ENCODE measurements at regions not wholly inside any gene's neighbourhood (a gene's known extent, or its start where the extent isn't known, plus 50 kb on each side); places are given as distances from the start of the nearest gene placed in this dataset.

GRCh38 chr9:109619310-109619709 is 121.2 kb upstream of the PTPN3 start:
- Histone ChIP-seq H3K4me1 (no peaks in the 10 kb centered on the region), H3K4me3 (no peak overlapping the region), H3K9me3 (no peaks in the 10 kb centered on the region), H3K27ac (no peak overlapping the region), H3K4me2 (no peak overlapping the region)
- no peak for ATAC-seq
- ChIA-PET CTCF (no interaction called here), POLR2A (no interaction called here)
- TF ChIP-seq CEBPB (IDR thresholded peaks at IDR 0.05) = no peak
- no peak for TF ChIP-seq ZC3H11A (IDR thresholded peaks at IDR 0.05)
- 2% methylated on average over 3 of the region's 3 CpGs for WGBS (ENCODE audit: missing lambda C conversion rate)
- no peak for DNase-seq (ENCODE audit: low read depth in 1 of 2, low spot score in 1 of 2)
- FAIRE-seq = no peak

DNA sequence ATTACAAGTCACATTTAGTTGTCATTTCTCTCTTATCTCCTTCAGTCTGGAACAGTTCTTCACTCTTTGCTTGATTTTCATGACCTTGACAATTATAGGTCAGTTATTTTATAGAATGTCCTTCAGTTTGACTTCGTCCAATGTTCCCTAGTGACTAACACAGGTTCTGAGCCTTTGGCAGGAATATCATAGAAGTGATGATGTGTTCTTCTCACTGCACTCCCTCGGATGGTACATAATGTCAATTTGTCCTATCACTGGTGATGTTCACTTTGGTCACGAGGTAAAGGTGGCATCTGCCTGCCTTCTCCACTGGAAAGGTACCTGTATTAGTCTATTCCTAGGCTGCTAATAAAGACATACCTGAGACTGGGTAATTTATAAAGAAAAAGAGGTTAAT is 126.0 kb upstream of the PTPN3 start:
- 2% methylated on average over 3 of the region's 3 CpGs for WGBS (ENCODE audit: missing lambda C conversion rate)
- no peak for FAIRE-seq
- H3K4me1 ChIP-seq = no peaks in the 10 kb centered on the region
- H3K27ac ChIP-seq = no peak overlapping the region
- POLR2A ChIA-PET = no interaction called here
- H3K4me3 ChIP-seq = no peak overlapping the region
- TF ChIP-seq NR3C1 (IDR thresholded peaks at IDR 0.05) = no peak
- TF ChIP-seq, protein P1, sequence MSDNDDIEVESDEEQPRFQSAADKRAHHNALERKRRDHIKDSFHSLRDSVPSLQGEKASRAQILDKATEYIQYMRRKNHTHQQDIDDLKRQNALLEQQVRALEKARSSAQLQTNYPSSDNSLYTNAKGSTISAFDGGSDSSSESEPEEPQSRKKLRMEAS (IDR thresholded peaks at IDR 0.05) = no peak
- TF ChIP-seq RCOR1 (IDR thresholded peaks at IDR 0.05; ENCODE audit: low read depth, low read length) = no peak
- TF ChIP-seq JUNB (IDR thresholded peaks at IDR 0.05) = no peak
- no peak for TF ChIP-seq KDM5A (IDR thresholded peaks at IDR 0.05)
- no peak for TF ChIP-seq RNF2 (IDR thresholded peaks at IDR 0.05; ENCODE audit: borderline replicate concordance, low read depth)
- TF ChIP-seq ZFP36 (IDR thresholded peaks at IDR 0.05; ENCODE audit: borderline replicate concordance, partially characterized antibody) = no peak
- no peak for TF ChIP-seq FOSB (CRISPR knock-in tag; IDR thresholded peaks at IDR 0.05)
- TF ChIP-seq, protein P2, sequence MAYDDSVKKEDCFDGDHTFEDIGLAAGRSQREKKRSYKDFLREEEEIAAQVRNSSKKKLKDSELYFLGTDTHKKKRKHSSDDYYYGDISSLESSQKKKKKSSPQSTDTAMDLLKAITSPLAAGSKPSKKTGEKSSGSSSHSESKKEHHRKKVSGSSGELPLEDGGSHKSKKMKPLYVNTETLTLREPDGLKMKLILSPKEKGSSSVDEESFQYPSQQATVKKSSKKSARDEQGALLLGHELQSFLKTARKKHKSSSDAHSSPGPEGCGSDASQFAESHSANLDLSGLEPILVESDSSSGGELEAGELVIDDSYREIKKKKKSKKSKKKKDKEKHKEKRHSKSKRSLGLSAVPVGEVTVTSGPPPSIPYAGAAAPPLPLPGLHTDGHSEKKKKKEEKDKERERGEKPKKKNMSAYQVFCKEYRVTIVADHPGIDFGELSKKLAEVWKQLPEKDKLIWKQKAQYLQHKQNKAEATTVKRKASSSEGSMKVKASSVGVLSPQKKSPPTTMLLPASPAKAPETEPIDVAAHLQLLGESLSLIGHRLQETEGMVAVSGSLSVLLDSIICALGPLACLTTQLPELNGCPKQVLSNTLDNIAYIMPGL (CRISPR knock-in tag; IDR thresholded peaks at IDR 0.05; ENCODE audit: borderline replicate concordance) = no peak
- TF ChIP-seq MAZ (IDR thresholded peaks at IDR 0.05; ENCODE audit: borderline replicate concordance, low read depth, low read length) = no peak
- no peak for TF ChIP-seq HOXA7 (CRISPR knock-in tag; IDR thresholded peaks at IDR 0.05)
- TF ChIP-seq BHLHE40 (IDR thresholded peaks at IDR 0.05; ENCODE audit: low read depth, low read length) = no peak
- TF ChIP-seq, protein P3, sequence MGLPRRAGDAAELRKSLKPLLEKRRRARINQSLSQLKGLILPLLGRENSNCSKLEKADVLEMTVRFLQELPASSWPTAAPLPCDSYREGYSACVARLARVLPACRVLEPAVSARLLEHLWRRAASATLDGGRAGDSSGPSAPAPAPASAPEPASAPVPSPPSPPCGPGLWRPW (IDR thresholded peaks at IDR 0.05) = no peak
- no peak for TF ChIP-seq EP300 (IDR thresholded peaks at IDR 0.05)
- TF ChIP-seq USF2 (IDR thresholded peaks at IDR 0.05) = no peak
- no peak for TF ChIP-seq MAFK (IDR thresholded peaks at IDR 0.05; ENCODE audit: partially characterized antibody)
- no peak for TF ChIP-seq FOSL2 (IDR thresholded peaks at IDR 0.05)
- TF ChIP-seq FOSL2 (CRISPR knock-in tag; IDR thresholded peaks at IDR 0.05) = no peak
- TF ChIP-seq EHF (CRISPR knock-in tag; IDR thresholded peaks at IDR 0.05) = no peak
- no peak for TF ChIP-seq CHD2 (IDR thresholded peaks at IDR 0.05; ENCODE audit: low read length, partially characterized antibody)
- no peak for TF ChIP-seq BCL3 (IDR thresholded peaks at IDR 0.05)
- CTCF ChIA-PET = no interaction called here
- ATAC-seq = no peak
- no peak overlapping the region for H3K4me2 ChIP-seq
- H3K9me3 ChIP-seq = no peaks in the 10 kb centered on the region
- DNase-seq (ENCODE audit: low read depth in 1 of 2, low spot score in 1 of 2) = no peak

GRCh38 chr9:109624896-109625295 is 126.8 kb upstream of the PTPN3 start:
- no peak for ATAC-seq
- ChIA-PET CTCF (interaction anchor here (1.2 kb wide), 1 partner anchor 9 kb away, joined by 3 read pairs; no protein-coding TSS in a partner anchor), POLR2A (no interaction called here)
- no peak for DNase-seq (ENCODE audit: low read depth in 1 of 2, low spot score in 1 of 2)
- H3K4me3 ChIP-seq = no peak overlapping the region
- H3K9me3 ChIP-seq = no peaks in the 10 kb centered on the region
- H3K4me2 ChIP-seq = no peak overlapping the region
- H3K4me1 ChIP-seq = no peaks in the 10 kb centered on the region
- H3K27ac ChIP-seq = no peak overlapping the region
- TF ChIP-seq EHF (CRISPR knock-in tag; IDR thresholded peaks at IDR 0.05) = no peak
- no peak for TF ChIP-seq NFE2L2 (conservative IDR thresholded peaks at IDR 0.05; ENCODE audit: low read length)
- TF ChIP-seq POLR2A (IDR thresholded peaks at IDR 0.05; ENCODE audit: low read length) = no peak
- no peak for TF ChIP-seq FOXS1 (CRISPR knock-in tag; IDR thresholded peaks at IDR 0.05)
- no peak for TF ChIP-seq POLR2AphosphoS2 (conservative IDR thresholded peaks at IDR 0.05; ENCODE audit: low read length)
- TF ChIP-seq, protein P2 (CRISPR knock-in tag; IDR thresholded peaks at IDR 0.05; ENCODE audit: borderline replicate concordance) = no peak
- TF ChIP-seq BCL3 (IDR thresholded peaks at IDR 0.05) = no peak
- TF ChIP-seq ZFP36 (IDR thresholded peaks at IDR 0.05; ENCODE audit: borderline replicate concordance, partially characterized antibody) = no peak
- no peak for TF ChIP-seq KDM1A (IDR thresholded peaks at IDR 0.05; ENCODE audit: low read depth)
- TF ChIP-seq, protein P1 (IDR thresholded peaks at IDR 0.05) = no peak
- TF ChIP-seq USF2 (IDR thresholded peaks at IDR 0.05) = no peak
- 3% methylated on average over 1 of the region's 1 CpG for WGBS (ENCODE audit: missing lambda C conversion rate)
- no peak for FAIRE-seq
